HL-60 (cell line): ENCODE measurements at regions not wholly inside any gene's neighbourhood (a gene's known extent, or its start where the extent isn't known, plus 50 kb on each side); places are given as distances from the start of the nearest gene placed in this dataset.
"Not testable (repeated sequence)": the region's sequence is repeated elsewhere in the genome, so short reads cannot be mapped to it uniquely, and the experiment has no call there.

ENCODE experiments used
- DNase-seq, 2 experiments: peaks; one replicate each; pipeline ENCODE4 v3.0.0-alpha.2; 2010 to 2020; ENCODE audit warnings: low read depth in 1 of 2, low spot score in 1 of 2
- H3K27ac ChIP-seq: fragments of 250-450 bp; sonication (Bioruptor Pico); replicated peaks from 2 replicates; pipeline ENCODE4 v1.5.1; 2020; ENCODE audit warnings: mild to moderate bottlenecking, moderate library complexity
- H3K27me3 ChIP-seq: fragments of 250-450 bp; sonication (Bioruptor Pico); 2 replicates; pipeline ENCODE4 v1.5.1; 2021; ENCODE audit warnings: mild to moderate bottlenecking, moderate library complexity; ENCODE audit not compliant: insufficient read depth, poor library complexity, severe bottlenecking
- H3K4me3 ChIP-seq: replicated peaks from 2 replicates; pipeline ENCODE4 v1.5.1; 2011; ENCODE audit warnings: mild to moderate bottlenecking, control low read depth, low read length; ENCODE audit not compliant: insufficient read depth
- GABPA ChIP-seq: IDR thresholded peaks from 2 replicates; pipeline ENCODE4 v1.6.1; 2012; ENCODE audit warnings: low read depth
- POLR2AphosphoS5 ChIP-seq: IDR thresholded peaks from 2 replicates; pipeline ENCODE4 v1.6.1; 2012; ENCODE audit warnings: low read depth
- SPI1 ChIP-seq: IDR thresholded peaks from 2 replicates; pipeline ENCODE4 v1.6.1; 2012; ENCODE audit warnings: low read depth, mild to moderate bottlenecking, borderline replicate concordance
- TF ChIP-seq, protein P1 (sequence below): IDR thresholded peaks from one replicate; pipeline ENCODE4 v1.5.1; 2011; ENCODE audit warnings: low read length, control low read depth, inconsistent platforms; ENCODE audit not compliant: insufficient read depth
- TF ChIP-seq, protein P2 (sequence below): IDR thresholded peaks from 2 replicates; pipeline ENCODE4 v1.6.1; 2012; ENCODE audit warnings: low read depth; ENCODE audit not compliant: insufficient replicate concordance

DNA sequence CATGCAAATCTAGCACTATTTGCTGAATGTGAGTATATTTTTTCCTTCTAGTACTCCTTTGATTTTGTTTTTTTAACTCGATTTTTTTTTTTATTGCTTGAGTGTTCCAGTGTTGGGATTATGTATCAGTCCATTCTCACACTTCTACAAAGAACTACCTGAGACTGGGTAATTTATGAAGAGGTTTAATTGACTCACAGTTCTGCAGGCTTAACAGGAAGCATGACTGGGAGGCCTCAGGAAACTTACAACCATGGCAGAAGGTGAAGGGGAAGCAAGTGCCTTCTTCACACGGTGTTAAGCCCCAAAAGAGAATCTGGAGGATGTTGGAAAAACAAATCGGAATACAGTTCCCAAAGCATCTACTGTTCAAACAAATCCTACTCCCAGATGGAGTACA is 69.1 kb downstream of the ZNF518B start:
- not testable (repeated sequence) for H3K27me3 ChIP-seq, H3K4me3 ChIP-seq, H3K27ac ChIP-seq, DNase-seq

DNA sequence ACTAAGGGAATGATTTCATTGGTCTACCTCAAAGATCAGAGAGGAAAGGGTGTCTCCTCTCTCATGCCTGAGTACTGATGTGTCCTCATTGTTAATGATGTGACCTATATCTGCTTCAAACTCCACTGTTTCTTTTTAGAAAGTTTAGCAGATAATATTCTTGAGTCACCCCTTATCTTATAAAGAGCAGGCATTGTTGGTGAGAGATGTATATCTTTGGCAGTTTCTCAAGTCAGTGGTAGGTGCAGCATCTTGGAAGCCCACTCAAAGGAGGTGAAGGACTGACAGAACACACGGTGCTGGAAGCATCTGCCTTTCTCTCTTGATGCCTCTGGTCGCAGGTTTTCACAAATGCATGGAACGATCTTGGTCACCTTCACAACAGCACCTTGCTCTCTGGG is 71.2 kb downstream of the ZNF518B start:
- TF ChIP-seq GABPA (no peak), SPI1 (no peak), POLR2AphosphoS5 (no peak)
- TF ChIP-seq, protein P1, sequence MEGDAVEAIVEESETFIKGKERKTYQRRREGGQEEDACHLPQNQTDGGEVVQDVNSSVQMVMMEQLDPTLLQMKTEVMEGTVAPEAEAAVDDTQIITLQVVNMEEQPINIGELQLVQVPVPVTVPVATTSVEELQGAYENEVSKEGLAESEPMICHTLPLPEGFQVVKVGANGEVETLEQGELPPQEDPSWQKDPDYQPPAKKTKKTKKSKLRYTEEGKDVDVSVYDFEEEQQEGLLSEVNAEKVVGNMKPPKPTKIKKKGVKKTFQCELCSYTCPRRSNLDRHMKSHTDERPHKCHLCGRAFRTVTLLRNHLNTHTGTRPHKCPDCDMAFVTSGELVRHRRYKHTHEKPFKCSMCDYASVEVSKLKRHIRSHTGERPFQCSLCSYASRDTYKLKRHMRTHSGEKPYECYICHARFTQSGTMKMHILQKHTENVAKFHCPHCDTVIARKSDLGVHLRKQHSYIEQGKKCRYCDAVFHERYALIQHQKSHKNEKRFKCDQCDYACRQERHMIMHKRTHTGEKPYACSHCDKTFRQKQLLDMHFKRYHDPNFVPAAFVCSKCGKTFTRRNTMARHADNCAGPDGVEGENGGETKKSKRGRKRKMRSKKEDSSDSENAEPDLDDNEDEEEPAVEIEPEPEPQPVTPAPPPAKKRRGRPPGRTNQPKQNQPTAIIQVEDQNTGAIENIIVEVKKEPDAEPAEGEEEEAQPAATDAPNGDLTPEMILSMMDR, result no peak
- TF ChIP-seq, protein P2, sequence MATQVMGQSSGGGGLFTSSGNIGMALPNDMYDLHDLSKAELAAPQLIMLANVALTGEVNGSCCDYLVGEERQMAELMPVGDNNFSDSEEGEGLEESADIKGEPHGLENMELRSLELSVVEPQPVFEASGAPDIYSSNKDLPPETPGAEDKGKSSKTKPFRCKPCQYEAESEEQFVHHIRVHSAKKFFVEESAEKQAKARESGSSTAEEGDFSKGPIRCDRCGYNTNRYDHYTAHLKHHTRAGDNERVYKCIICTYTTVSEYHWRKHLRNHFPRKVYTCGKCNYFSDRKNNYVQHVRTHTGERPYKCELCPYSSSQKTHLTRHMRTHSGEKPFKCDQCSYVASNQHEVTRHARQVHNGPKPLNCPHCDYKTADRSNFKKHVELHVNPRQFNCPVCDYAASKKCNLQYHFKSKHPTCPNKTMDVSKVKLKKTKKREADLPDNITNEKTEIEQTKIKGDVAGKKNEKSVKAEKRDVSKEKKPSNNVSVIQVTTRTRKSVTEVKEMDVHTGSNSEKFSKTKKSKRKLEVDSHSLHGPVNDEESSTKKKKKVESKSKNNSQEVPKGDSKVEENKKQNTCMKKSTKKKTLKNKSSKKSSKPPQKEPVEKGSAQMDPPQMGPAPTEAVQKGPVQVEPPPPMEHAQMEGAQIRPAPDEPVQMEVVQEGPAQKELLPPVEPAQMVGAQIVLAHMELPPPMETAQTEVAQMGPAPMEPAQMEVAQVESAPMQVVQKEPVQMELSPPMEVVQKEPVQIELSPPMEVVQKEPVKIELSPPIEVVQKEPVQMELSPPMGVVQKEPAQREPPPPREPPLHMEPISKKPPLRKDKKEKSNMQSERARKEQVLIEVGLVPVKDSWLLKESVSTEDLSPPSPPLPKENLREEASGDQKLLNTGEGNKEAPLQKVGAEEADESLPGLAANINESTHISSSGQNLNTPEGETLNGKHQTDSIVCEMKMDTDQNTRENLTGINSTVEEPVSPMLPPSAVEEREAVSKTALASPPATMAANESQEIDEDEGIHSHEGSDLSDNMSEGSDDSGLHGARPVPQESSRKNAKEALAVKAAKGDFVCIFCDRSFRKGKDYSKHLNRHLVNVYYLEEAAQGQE, result no peak
- Histone ChIP-seq H3K27ac (no peak overlapping the region), H3K27me3 (peaks cover 3% of the 10 kb centered on the region), H3K4me3 (no peak overlapping the region)
- DNase-seq, result no peak

- TF ChIP-seq POLR2AphosphoS5 (no peak), SPI1 (no peak), GABPA (no peak)
- TF ChIP-seq, protein P2, result no peak
- TF ChIP-seq, protein P1, result no peak
- H3K27me3 ChIP-seq, result no peaks in the 10 kb centered on the region
- DNase-seq, result no peak
- H3K4me3 ChIP-seq, result no peak overlapping the region
- no peak overlapping the region for H3K27ac ChIP-seq
These were observed 72.3 kb downstream of the ZNF518B start for GRCh38 chr4:10384974-10385373.

GRCh38 chr4:10383417-10383816 is 73.8 kb downstream of the ZNF518B start:
- no peak overlapping the region for H3K27ac ChIP-seq
- no peak for DNase-seq
- H3K4me3 ChIP-seq, result no peak overlapping the region
- no peaks in the 10 kb centered on the region for H3K27me3 ChIP-seq
- TF ChIP-seq, protein P1, result no peak
- TF ChIP-seq, protein P2, result no peak
- TF ChIP-seq GABPA, result no peak
- TF ChIP-seq POLR2AphosphoS5, result no peak
- TF ChIP-seq SPI1, result no peak

DNA sequence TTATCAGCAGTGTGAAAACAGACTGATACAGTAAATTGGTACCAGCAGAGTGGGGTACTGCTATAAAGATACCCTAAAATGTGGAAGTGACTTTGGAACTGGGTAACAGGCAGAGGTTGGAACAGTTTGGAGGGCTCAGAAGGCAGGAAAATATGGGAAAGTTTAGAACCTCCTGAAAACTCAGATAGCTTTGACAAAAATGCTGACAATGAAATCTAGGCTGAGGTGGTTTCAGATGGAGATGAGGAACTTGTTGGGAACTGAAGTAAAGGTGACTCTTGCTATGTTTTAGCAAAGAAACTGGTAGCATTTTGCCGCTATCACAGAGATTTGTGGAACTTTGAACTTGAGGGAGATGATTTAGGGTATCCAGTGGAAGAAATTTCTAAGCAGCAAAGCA is 75.1 kb downstream of the ZNF518B start:
- H3K4me3 ChIP-seq, DNase-seq, H3K27me3 ChIP-seq, H3K27ac ChIP-seq: not testable (repeated sequence)
